Fibroblast of lung (primary cell): ENCODE measurements at regions not wholly inside any gene's neighbourhood (a gene's known extent, or its start where the extent isn't known, plus 50 kb on each side); places are given as distances from the start of the nearest gene placed in this dataset.

Experiments used
- CTCF ChIP-seq, 2 donors: IDR thresholded peaks in 1 of 2; conservative IDR thresholded peaks in 1 of 2; 1 replicate in 1 of 2; 2 replicates in 1 of 2; pipeline ENCODE4 v1.5.1; 2011 to 2012; ENCODE audit warnings: low read length in 2 of 2, control low read depth in 1 of 2, inconsistent platforms in 1 of 2, low read depth in 1 of 2, mild to moderate bottlenecking in 1 of 2
- EZH2 ChIP-seq: IDR thresholded peaks from 2 replicates; pipeline ENCODE4 v1.5.1; 2012; ENCODE audit warnings: low read length, control low read depth, mild to moderate bottlenecking; ENCODE audit errors: missing control alignments

GRCh38 chr6:98335594-98335993 lies 498.8 kb upstream of the POU3F2 start:
- TF ChIP-seq CTCF (conservative IDR thresholded peaks at IDR 0.05 in 1 of 2, IDR thresholded peaks at IDR 0.05 in 1 of 2; ENCODE audit: low read depth in 1 of 2, low read length in 2 of 2) (no peak), EZH2 (no peak)
